GM19035 (cell line): ENCODE measurements at regions not wholly inside any gene's neighbourhood (a gene's known extent, or its start where the extent isn't known, plus 50 kb on each side); places are given as distances from the start of the nearest gene placed in this dataset.

Source experiments
- ATAC-seq: cut with Tn5 transposase; IDR thresholded peaks from one replicate; pipeline ENCODE4 v1.9.1; 2021; ENCODE audit not compliant: unreplicated experiment

GRCh38 chr17:77001487-77001886, 133.3 kb downstream of the MGAT5B start:
- ATAC-seq, result no peak

- no peak for ATAC-seq
Measured at GRCh38 chr17:77002103-77003045, 134.2 kb downstream of the MGAT5B start.

GRCh38 chr17:77003699-77004098, 135.5 kb downstream of the MGAT5B start:
- ATAC-seq, result no peak

GRCh38 chr17:77006971-77007649, 133.7 kb upstream of the SEC14L1 start:
- no peak for ATAC-seq

- ATAC-seq, result no peak
Measured at GRCh38 chr17:77009877-77010276, 130.9 kb upstream of the SEC14L1 start.

GRCh38 chr17:77010667-77011066, 130.1 kb upstream of the SEC14L1 start:
- ATAC-seq, result no peak

GRCh38 chr17:77011173-77012011, 129.4 kb upstream of the SEC14L1 start:
- no peak for ATAC-seq

GRCh38 chr17:77018504-77018903, 122.3 kb upstream of the SEC14L1 start:
- ATAC-seq, result no peak

- ATAC-seq, result no peak
Measured at GRCh38 chr17:77019893-77020379, 120.8 kb upstream of the SEC14L1 start.

GRCh38 chr17:77020973-77021372, 119.8 kb upstream of the SEC14L1 start:
- ATAC-seq, result no peak

GRCh38 chr17:77022766-77023165, 118.0 kb upstream of the SEC14L1 start:
- no peak for ATAC-seq

- no peak for ATAC-seq
Measured at GRCh38 chr17:77025781-77026180, 115.0 kb upstream of the SEC14L1 start.

- no peak for ATAC-seq
Measured at GRCh38 chr17:77027271-77027889, 113.4 kb upstream of the SEC14L1 start.

- ATAC-seq, result no peak
Measured at GRCh38 chr17:77028900-77029299, 111.9 kb upstream of the SEC14L1 start.

GRCh38 chr17:77032929-77033328, 107.8 kb upstream of the SEC14L1 start:
- no peak for ATAC-seq

GRCh38 chr17:77033892-77034404, 106.8 kb upstream of the SEC14L1 start:
- no peak for ATAC-seq

- no peak for ATAC-seq
Measured at GRCh38 chr17:77034677-77035424, 105.9 kb upstream of the SEC14L1 start.

- ATAC-seq, result no peak
Measured at GRCh38 chr17:77035526-77035925, 105.2 kb upstream of the SEC14L1 start.

GRCh38 chr17:77036136-77036840, 104.5 kb upstream of the SEC14L1 start:
- ATAC-seq, result no peak
